ENCODE measurements at regions not wholly inside any gene's neighbourhood (a gene's known extent, or its start where the extent isn't known, plus 50 kb on each side); places are given as distances from the start of the nearest gene placed in this dataset.

DNA sequence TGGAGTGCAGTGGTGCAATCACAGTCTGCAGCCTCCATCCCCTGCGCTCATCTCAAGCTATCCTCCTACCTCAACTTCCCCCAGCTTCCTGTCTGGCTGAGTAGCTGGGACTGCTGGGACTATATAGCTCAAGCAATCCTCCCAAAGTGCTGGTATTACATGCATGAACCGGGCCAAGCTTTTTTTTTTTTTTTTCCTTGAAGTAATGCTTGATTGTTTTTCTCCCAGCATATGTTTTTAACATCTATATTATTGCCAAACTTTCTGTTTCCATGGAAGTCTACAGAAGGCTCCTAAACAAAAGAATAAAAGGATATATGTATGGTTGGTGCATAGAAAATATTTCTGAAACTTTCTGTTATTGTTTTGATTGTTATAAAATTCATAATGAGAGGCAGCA lies 853.6 kb downstream of the KCNA4 start:
- Histone ChIP-seq H3K4me2 (ENCODE audit: low read depth, low read length, poor library complexity, severe bottlenecking) (no peak overlapping the region), H3K9ac (ENCODE audit: low read length) (no peak overlapping the region), H3K9me2 (replicated peaks; ENCODE audit: insufficient read depth, low read length) (no peaks in the 10 kb centered on the region), H4K20me1 (ENCODE audit: low read depth, low read length) (no peaks in the 10 kb centered on the region), H3K36me3 (ENCODE audit: low read length) (no peaks in the 10 kb centered on the region), H3K27me3 (ENCODE audit: low read length) (no peaks in the 10 kb centered on the region), H3F3A (ENCODE audit: insufficient read depth) (no peaks in the 10 kb centered on the region), H3K9me3 (ENCODE audit: insufficient read depth, low read length) (no peaks in the 10 kb centered on the region), H3K27ac (ENCODE audit: low read depth, low read length) (no peak overlapping the region), H3K79me2 (ENCODE audit: insufficient read depth, low read length) (no peaks in the 10 kb centered on the region), H2AFZ (ENCODE audit: low read depth, low read length, severe bottlenecking) (no peak overlapping the region), H3K4me3 (ENCODE audit: insufficient read depth, low read length, poor library complexity, severe bottlenecking) (no peak overlapping the region)
- no peak for TF ChIP-seq EZH2phosphoT487 (conservative IDR thresholded peaks at IDR 0.05; ENCODE audit: low read length)
- TF ChIP-seq, protein P1, sequence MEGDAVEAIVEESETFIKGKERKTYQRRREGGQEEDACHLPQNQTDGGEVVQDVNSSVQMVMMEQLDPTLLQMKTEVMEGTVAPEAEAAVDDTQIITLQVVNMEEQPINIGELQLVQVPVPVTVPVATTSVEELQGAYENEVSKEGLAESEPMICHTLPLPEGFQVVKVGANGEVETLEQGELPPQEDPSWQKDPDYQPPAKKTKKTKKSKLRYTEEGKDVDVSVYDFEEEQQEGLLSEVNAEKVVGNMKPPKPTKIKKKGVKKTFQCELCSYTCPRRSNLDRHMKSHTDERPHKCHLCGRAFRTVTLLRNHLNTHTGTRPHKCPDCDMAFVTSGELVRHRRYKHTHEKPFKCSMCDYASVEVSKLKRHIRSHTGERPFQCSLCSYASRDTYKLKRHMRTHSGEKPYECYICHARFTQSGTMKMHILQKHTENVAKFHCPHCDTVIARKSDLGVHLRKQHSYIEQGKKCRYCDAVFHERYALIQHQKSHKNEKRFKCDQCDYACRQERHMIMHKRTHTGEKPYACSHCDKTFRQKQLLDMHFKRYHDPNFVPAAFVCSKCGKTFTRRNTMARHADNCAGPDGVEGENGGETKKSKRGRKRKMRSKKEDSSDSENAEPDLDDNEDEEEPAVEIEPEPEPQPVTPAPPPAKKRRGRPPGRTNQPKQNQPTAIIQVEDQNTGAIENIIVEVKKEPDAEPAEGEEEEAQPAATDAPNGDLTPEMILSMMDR (IDR thresholded peaks at IDR 0.05; ENCODE audit: insufficient read depth, low read length, poor library complexity, severe bottlenecking), result no peak

DNA sequence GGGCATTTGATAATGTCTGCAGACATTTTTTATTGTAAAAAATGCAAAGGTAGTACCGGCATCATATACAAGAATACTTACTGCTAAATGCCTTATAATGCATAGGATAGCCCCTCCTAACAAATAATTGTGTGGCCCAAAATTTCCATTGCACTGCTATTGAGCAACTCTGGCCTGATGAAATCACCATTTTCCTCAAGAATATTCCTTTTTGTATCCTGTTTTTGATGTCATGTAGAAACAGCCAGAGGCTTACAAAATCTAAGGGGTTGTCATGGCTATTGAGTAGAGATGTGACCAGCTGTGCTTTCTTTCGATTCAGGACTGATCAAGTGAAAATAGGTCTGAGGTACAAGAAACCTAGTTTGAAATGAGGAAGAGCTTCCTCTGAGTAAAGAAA lies 854.3 kb downstream of the KCNA4 start:
- no peaks in the 10 kb centered on the region for H3K79me2 ChIP-seq (ENCODE audit: insufficient read depth, low read length)
- no peaks in the 10 kb centered on the region for H3K9me3 ChIP-seq (ENCODE audit: insufficient read depth, low read length)
- H3K27ac ChIP-seq (ENCODE audit: low read depth, low read length), result no peak overlapping the region
- no peak overlapping the region for H3K4me2 ChIP-seq (ENCODE audit: low read depth, low read length, poor library complexity, severe bottlenecking)
- no peak overlapping the region for H3K4me3 ChIP-seq (ENCODE audit: insufficient read depth, low read length, poor library complexity, severe bottlenecking)
- no peaks in the 10 kb centered on the region for H3K27me3 ChIP-seq (ENCODE audit: low read length)
- no peaks in the 10 kb centered on the region for H3K9me2 ChIP-seq (replicated peaks; ENCODE audit: insufficient read depth, low read length)
- no peak overlapping the region for H2AFZ ChIP-seq (ENCODE audit: low read depth, low read length, severe bottlenecking)
- no peak overlapping the region for H3K9ac ChIP-seq (ENCODE audit: low read length)
- H3F3A ChIP-seq (ENCODE audit: insufficient read depth), result no peaks in the 10 kb centered on the region
- H4K20me1 ChIP-seq (ENCODE audit: low read depth, low read length), result no peaks in the 10 kb centered on the region
- TF ChIP-seq, protein P1 (IDR thresholded peaks at IDR 0.05; ENCODE audit: insufficient read depth, low read length, poor library complexity, severe bottlenecking), result no peak
- no peak for TF ChIP-seq EZH2phosphoT487 (conservative IDR thresholded peaks at IDR 0.05; ENCODE audit: low read length)
- H3K36me3 ChIP-seq (ENCODE audit: low read length), result no peaks in the 10 kb centered on the region

DNA sequence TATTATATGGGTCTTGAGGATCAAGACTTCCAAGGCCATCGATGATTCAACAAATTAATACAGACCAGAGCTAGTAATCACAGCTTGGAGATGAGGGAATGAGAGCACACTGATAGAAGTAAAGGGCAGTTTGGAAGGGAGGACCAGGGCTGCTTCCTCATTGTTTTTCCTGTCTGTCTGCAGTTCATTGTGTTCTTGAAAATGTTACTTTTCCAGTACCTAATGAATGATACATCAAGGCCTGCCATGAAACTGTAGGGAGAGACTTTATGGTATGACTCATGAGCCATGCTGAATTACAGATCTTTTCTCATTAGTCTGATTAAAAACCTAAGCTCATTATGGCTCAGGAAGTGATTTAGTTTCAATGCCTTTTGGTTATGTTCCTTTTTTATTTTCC lies 855.6 kb downstream of the KCNA4 start:
- H3K79me2 ChIP-seq (ENCODE audit: insufficient read depth, low read length), result no peaks in the 10 kb centered on the region
- H2AFZ ChIP-seq (ENCODE audit: low read depth, low read length, severe bottlenecking), result no peak overlapping the region
- TF ChIP-seq, protein P1 (IDR thresholded peaks at IDR 0.05; ENCODE audit: insufficient read depth, low read length, poor library complexity, severe bottlenecking), result no peak
- TF ChIP-seq EZH2phosphoT487 (conservative IDR thresholded peaks at IDR 0.05; ENCODE audit: low read length), result no peak
- no peaks in the 10 kb centered on the region for H3K9me3 ChIP-seq (ENCODE audit: insufficient read depth, low read length)
- no peak overlapping the region for H3K9ac ChIP-seq (ENCODE audit: low read length)
- no peaks in the 10 kb centered on the region for H3F3A ChIP-seq (ENCODE audit: insufficient read depth)
- no peaks in the 10 kb centered on the region for H3K27me3 ChIP-seq (ENCODE audit: low read length)
- no peak overlapping the region for H3K4me2 ChIP-seq (ENCODE audit: low read depth, low read length, poor library complexity, severe bottlenecking)
- no peaks in the 10 kb centered on the region for H4K20me1 ChIP-seq (ENCODE audit: low read depth, low read length)
- H3K36me3 ChIP-seq (ENCODE audit: low read length), result no peaks in the 10 kb centered on the region
- no peaks in the 10 kb centered on the region for H3K9me2 ChIP-seq (replicated peaks; ENCODE audit: insufficient read depth, low read length)
- no peak overlapping the region for H3K27ac ChIP-seq (ENCODE audit: low read depth, low read length)
- H3K4me3 ChIP-seq (ENCODE audit: insufficient read depth, low read length, poor library complexity, severe bottlenecking), result no peak overlapping the region

Measured in SU-DHL-6 (cell line).